ENCODE measurements at regions not wholly inside any gene's neighbourhood (a gene's known extent, or its start where the extent isn't known, plus 50 kb on each side); places are given as distances from the start of the nearest gene placed in this dataset.

DNA sequence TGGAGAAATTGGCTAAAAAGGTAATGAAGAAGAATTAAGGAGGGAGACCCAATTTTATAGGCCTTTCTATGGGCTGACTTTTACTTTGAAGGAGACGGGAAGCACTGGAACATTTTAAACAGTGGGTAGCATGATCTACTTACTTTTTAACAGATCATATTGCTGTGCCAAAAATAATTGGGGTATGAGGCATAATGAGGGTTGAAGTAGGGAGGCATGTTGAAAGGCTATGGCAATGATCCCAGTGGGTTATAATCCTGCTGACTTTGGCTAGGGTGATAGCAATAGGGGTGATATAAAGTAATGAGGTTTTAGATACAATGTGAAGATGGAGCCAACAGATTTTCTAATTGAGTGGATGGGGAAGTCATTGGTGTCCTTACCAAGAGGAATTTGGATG, 73.2 kb downstream of the GPR37 start:
- DNase-seq (ENCODE audit: low read depth), result no peak

DNA sequence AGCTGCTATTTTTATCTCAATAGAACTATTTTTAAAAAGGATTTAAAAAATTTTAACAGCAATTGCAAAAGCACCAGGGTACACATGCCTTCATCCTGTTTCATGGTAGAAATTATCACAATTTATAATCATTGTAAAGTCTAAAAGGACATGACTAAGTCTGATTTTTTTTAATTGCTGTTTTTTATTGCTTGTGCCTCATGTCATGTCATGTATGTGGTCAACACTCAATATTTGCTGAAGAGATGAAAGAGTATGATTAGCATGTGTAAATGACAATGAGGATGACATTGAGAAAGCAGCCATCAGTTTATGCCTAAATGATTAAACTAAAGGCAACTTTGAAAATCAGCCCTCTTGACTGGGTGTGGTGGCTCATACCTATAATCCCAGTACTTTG, 74.8 kb downstream of the GPR37 start:
- DNase-seq (ENCODE audit: low read depth), result no peak

DNA sequence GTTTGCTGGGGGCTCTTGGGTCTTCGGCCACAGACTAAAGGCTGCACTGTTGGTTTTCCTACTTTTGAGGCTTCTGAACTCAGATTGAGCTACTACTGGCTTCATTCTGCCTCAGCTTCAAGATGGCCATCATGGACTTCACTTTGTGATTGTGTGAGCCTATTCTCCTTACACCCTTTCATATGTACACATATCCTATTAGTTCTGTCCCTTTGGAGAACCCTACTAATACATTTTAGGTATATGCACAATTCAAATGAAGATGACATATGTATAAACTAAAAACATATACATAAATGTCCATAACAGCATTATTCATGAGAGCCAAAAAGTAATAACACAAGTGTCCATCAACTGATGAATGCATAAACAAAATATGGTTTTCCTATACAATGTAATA, 75.7 kb downstream of the GPR37 start:
- DNase-seq (ENCODE audit: low read depth), result no peak

DNA sequence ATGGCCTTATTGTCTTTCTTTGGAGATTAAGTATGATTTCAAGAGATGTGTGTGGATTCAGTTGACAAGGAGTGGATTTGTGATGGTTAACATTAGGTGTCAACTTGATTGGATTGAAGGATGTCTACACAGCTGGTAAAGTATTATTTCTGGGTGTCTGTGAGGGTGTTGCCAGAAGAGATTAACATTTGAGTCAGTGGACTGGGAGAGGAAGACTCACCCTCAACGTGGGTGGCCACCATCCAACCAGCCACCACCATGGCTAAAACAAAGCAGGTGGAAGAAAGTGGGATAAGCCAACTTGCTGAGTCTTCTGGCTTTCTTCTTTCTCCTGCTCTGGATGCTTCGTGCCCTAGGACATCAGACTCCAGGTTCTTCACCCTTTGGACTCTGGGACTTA, 76.1 kb downstream of the GPR37 start:
- peak; percentile 42 for DNase-seq (ENCODE audit: low read depth)

DNA sequence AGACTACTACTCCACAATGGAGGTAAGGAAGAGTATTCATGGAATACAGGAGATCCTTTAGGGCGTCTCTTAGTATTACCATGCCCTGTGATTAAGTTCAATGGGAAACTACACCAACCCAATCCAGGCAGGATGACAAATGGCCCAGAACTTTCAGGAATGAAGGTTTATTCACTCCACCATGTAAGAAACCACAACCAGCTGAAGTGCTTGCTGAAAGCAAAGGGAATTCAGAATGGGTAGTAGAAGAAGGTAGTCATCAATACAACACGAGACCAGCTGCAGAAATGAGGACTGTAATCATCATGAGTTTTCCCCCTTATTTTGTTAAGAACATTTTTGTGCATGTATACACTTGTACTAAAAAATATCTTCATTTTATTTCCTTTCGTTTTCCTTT, 76.6 kb downstream of the GPR37 start:
- DNase-seq (ENCODE audit: low read depth), result peak; percentile 85

DNA sequence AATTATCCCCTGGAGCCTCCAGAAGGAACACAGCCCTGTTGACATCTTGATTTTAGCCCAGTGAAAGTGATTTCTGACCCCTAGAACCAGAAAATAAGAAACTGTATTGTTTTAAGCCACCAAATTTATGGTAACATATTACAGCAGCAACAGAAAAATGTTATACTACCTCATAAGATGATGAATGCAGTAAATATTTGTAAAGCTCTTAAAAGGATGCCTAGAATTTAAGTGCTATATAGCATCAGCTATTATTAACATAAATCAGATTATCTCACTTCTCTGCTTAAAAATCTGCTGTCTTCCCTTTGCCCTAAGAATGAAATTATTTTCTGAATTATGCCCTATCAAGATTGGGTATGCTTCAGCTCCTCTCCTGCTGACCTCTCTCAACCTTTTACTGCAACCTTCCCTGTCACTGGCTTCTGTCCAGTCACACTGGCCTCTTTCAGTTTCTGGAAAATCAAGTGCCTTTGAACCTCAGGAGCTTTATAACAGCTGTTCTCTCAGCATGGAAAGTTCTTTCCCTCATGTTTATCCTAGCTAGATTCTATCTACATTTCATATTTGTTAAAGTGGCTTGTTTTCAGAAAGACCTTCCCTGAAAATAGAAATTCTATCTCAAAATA, 78.9 kb downstream of the GPR37 start:
- no peak for DNase-seq (ENCODE audit: low read depth)

DNA sequence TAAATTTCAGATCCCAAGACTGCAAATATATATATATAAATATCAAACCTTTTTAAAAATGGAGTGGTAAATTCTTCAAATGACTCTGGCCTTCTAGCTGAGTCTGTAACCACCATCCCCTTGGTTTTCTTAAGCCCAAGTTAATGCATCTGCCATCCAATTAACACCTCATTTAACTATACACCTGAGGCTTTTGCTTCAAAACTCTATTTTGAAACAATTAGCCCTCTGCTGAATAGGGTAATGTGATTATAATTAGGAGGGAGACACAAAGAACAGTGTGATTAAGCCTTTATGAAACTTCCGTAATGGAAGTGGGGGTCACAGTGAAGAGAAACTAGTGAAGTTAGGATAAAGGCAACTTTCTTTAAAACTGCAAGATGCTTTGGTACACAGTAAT, 83.6 kb downstream of the GPR37 start:
- DNase-seq (ENCODE audit: low read depth), result no peak

DNA sequence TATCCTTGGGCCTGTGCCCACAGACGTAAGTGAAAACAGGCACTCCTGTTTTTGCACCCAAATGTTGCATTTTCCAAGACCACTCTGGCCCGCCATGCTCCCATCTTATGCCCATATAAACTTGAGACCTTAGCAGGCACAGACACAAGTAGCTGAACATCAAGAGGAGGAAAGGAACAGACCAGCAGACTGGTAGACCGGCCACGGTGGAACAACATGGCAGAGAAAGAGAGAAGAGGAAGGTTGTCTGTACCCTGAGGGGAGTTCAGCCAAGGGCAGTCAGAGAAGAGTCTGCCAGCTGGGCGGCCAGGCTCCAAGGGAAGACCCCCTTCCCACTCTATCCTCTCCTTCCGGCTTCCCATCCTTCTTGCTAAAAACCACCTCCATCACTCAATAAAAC, 85.3 kb downstream of the GPR37 start:
- DNase-seq (ENCODE audit: low read depth), result no peak

DNA sequence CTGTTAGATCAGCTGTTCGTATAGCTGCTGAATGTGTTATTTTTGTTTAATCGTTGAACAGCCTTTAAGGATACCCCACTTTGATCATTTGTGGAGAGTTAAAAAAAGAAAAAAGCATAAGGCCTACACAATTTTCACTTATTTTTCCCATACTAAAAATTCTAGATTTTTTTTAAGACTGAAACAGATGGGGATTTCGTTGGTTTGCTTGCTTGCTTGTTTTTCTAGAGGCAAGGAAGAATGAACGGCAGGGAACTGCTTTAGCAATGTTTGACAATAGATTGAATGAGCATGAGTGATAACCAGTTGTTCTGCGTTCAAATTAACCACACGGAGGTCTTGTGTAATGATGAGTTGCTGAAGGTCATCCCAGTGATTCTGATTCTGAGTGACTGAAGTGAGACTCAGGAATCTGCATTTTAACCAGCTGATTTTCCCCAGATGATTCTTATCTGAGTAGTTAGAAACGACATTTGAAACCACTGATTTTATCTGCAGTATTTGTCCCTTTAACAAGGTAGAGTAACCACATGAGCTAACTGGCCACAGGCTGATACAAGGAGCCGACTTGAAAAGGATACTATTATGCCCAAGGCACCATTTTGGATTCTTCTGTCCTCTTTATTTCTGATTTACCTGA, 85.9 kb downstream of the GPR37 start:
- DNase-seq (ENCODE audit: low read depth), result no peak

DNA sequence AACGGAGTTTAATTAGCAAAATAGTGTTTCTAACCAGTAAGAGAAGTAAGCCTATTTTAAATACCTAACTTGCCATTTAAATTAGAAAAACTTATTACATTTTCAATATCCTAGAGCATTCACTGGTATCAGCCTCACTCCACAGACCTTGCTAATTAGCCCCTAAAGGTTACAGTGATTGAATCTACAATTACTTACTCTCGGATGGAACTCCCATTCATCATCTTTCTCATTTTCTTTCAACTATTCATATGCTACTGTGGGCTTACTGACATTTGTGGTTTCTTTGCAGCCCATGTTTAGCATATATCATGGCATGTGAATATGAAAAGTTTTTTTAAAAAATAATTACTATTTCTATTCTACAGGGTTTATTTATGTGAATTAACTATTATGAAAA, 86.4 kb downstream of the GPR37 start:
- no peak for DNase-seq (ENCODE audit: low read depth)

DNA sequence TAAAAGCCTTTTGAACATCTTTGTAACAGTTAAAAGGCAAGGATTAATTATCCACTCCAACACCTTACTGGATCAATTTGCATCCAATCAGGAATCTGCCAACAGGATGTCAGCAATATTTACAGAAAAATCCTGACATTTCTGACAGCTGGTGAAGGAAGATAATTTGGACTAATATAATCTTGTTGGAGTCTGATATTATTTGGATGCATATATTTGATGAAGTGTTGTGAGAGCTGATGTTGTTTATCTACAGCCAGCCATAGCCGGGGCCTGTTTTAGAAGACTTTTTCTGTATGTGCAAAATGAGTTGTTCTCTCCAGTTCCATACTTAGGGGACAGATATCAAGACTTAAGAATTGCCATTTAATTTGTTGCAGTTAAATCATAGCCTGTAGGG, 91.1 kb downstream of the GPR37 start:
- DNase-seq (ENCODE audit: low read depth), result no peak

DNA sequence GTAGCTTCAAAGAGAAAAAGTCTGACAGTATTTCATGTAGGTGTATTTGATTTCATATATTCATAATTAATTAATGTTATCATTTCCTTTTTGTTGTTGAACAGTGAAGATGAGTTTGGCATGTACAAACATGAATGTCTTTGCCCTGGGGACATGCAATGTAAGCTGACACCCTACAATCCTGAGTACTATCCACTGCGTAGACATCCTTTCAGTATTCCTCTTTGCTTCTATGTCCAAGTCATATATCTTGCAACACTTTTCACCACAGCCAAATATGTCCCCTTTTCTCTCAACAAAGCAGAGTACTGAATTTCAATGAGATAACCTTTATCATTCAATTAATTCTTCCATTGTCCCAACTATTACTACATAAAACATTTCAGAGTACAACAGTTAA, 93.6 kb downstream of the GPR37 start:
- DNase-seq (ENCODE audit: low read depth), result no peak

DNA sequence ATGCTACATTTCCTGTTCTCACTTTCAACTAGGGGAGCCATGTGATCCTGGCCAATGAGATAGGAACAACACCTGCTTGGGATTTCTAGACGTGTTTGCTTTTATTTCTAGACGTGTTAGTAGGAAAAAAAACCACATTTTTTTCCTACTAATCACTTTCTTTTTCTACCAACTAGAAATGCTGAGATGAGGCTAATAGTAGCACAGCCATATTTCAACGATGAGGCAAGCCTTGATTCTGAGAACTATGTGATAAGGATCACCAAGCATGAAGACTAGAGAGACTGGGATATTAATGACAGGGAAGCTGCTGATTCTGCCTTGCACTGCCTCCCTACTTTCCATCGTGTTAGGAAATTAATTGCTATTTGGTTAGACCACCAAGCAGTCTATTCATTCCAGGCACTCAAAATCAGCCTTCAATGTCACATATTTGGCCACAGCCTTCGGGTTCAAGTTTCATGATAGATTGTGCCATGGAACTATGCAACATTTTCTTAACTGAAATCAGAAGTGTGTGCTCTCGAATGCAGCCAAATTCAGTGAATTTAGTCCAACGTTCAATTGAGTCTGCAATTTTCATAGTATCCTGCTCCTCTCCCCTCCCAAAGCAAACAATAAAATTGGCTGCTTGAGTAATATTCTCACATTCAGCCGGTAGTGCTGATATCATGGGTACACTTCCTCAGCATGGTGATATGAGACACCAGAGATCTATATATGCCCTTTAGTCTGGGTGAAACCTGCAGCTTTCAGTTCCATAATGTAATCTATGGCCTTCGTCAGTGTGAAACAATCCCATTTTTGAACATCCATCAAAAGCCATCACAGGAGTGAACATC, 98.1 kb downstream of the GPR37 start:
- DNase-seq (ENCODE audit: low read depth), result no peak

DNA sequence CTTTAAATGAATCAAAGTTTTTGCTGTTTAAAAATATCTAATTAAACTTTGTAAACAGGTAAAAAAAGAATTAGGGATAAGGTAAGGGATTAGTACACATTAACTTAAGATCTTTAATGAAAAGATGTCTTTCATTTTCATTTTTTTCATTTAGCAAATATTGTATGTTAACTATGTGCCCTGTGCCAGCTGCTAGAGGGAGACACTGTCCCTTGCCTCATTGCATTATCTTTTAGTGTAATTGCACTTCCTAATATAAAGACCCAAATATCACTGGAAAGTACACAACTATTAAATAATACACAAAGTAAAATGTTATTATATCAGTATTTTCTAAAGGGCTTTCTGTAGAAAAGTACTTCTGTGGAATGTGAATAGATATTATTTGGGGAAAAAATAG, 102.7 kb downstream of the GPR37 start:
- DNase-seq (ENCODE audit: low read depth), result no peak

DNA sequence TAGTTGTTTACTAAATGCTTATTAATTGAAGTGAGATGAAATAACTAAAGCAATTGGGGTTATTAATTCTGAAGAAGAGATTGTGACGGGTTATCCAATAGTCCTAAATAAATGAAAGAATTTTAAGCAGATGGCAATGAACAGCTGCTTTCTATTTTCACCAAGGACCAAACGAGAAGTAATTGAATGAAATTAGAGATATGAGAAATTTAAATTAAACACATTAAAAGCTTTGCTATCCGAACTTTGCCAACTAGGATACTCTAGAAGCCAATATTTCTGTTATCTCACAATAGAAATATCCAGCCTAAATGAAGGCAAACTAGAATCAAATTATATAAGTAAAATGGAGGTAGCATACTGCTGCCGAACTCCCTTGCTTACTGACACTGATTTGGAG, 103.2 kb downstream of the GPR37 start:
- DNase-seq (ENCODE audit: low read depth), result no peak

DNA sequence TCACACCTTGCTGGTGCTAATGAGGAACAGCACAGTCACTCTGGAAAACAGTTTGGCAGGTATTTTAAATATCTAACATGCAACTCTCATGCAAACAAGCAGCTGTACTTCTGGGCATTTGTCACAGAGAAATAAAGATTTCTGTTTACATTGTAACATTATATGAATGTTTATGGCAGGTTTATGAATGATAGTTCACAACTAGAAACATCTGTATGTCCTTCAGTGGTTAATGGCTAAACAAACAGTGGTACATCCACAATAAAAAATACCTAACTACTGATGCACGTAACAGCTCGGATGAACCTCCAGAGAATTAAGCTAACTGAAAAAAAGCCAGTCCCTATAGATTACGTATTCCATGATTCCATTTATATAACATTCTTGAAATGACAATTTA, 109.6 kb downstream of the GPR37 start:
- no peak for DNase-seq (ENCODE audit: low read depth)

DNA sequence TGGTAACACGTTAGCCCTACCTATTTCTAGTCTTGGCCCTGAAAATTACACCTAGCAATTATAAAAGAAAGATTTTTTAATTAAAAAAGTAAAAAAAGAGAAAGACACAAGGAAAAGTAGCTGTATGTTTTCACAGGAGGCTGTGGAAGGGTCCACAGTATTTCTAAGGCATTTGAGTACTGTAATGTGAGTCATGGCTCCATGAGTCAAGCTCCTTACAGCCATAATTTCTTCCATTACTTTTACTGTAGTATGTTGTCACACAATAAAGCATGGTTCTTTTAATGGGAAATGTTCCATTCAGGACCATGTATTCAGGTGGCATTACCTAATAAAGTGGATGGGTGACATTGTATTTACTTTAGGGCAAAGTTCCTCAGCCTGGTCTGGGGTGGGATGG, 113.4 kb downstream of the GPR37 start:
- DNase-seq (ENCODE audit: low read depth), result peak; percentile 54

DNA sequence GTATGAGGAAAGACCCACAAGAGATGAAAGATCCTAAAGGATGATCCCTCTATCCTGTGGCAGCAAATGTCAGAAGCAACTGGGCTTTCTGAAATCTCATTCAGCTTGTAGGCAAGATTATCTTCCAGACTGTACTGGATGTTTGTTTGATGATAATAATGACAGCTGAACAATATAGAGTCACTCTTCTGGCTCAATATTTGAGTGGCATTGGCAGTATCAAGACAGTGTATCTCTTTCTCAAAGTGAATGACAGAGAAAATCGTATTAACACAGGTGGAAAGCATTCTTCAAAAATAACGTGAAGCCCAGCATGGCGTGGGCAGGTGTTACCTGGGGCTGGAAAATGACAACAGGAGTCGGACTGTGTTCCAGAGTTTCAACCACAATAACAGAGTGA, 114.5 kb downstream of the GPR37 start:
- DNase-seq (ENCODE audit: low read depth), result no peak

DNA sequence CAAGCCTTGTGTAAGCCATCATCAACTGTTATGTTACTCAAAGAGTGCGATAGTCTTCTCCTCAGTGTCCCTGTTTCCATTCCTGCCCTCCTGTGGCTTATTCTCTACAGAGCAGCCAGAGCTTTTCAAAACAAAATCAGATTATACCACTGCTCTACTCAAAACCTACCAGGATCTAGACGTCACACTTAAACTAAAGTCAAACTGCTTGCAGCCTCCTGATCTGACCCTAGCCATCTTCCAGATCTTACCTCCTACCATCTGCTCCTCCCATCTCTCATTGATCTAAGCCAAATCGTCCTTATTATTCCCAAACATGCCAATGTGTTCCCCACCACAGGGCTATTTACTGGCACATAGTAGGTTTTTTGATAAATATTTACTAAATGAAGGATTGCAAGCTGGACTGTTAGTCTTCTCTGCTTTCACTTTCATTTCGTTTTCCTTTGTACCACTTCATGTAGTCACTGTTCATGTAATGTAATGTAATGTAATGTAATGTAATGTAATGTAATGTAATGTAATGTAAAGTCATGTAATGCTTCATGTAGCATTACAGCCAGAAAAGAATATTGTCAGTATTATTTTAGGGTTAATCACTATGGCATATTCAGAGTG, 116.1 kb downstream of the GPR37 start:
- DNase-seq (ENCODE audit: low read depth), result peak; percentile 6

DNA sequence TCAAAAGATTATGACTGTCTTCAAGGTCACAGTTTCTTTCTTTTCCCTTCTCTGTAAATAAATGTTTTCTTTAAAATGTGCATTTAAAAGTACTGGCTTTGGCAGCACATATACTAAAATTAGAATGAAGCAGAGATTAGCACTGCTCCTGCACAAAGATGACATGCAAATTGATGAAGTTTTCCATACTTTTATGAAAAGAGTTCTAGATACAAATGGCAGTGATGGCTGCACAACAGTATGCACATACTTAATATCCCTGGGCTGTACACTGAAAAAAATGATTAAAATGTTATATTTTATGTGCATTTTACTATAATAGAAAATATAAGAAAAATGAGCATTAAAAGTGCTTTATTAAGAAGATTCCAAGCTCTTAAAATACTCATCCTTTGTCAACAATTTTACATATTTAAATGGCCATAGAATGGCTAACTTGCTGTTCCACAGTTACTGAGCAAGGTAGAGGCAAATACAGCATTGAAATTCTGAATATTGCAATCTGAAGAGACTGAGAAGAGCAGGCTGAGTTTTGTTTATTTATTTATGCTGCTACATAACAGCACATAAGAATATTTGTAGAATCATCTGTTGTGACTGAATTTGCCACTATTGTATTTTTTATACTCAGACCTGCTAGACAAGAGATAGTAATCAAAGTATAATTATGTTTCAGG, 117.8 kb downstream of the GPR37 start:
- no peak for DNase-seq (ENCODE audit: low read depth)

DNA sequence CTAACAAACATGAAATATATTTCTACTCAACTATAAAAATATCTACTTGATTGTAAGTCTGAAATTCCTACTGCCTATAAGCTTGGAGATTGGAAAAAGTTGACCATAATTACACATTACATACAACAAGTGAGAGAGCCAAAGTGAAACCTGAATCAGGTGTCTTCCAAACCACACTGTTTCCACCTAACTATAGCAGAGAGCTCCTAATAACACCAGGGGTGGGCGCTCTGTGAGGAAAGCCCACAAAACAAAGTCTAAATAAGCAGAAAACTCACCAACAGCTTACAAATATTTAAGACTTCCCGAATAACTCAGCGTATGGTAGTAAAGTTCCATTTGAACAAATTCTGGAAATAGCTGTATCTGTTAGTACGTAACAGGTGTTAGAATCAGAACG, 119.9 kb downstream of the GPR37 start:
- DNase-seq (ENCODE audit: low read depth), result no peak

DNA sequence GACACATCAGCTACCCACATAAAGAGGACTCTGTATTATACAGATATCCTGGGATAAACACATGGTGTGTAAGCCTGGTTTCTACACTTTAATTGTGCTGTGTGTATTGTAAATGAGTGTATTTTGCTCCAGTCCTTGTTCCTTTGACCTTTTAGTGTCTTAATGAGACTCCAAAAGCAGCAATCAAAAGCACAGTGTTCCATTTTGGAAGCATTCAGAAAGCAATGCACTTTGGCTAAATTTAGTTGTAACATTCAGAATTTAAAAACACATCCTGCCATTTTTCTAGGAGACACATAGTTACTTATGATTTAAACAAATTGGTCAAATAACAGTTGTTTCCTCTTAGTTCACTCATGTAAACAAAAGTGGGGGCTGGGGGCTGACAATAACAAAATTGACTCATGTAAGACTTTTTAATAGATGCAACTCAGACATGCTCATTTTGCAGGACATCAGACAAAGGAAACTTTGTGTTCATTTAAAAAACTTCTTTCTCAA, 122.2 kb downstream of the GPR37 start:
- DNase-seq (ENCODE audit: low read depth), result no peak
